ENCODE measurements at regions not wholly inside any gene's neighbourhood (a gene's known extent, or its start where the extent isn't known, plus 50 kb on each side); places are given as distances from the start of the nearest gene placed in this dataset.

DNA sequence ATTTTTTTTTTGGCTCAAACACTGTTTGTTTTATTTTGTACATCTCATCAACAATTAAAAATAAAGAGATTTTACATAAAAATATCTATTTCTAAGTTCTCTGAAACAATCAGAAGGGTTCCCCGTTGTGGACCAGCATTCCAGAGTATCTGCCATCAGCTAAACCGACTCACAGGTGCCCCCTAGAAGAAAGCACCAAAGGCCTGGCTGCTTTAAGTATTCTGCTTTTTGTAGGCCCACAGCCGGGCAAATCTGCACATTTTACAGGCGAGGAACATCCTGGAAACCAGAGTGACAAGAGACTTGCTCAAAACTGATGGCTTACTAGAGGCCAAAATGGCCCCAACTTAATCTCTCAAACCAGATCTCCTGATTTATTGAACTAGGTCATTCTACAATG lies 82.2 kb upstream of the SETBP1 start:
- Histone ChIP-seq H3K36me3 (ENCODE audit: control insufficient read depth in 2 of 2, insufficient read depth in 1 of 2, low read length in 2 of 2) (no peaks in the 10 kb centered on the region), H3K4me3 (ENCODE audit: low read depth, low read length) (no peak overlapping the region), H3K27ac (ENCODE audit: extremely low read depth, low read depth, low read length) (no peak overlapping the region), H3K4me1 (ENCODE audit: control insufficient read depth, insufficient read depth, low read length) (no peaks in the 10 kb centered on the region), H3K9me3 (ENCODE audit: control insufficient read depth, insufficient read depth, low read depth, low read length) (no peaks in the 10 kb centered on the region)
- ChIA-PET CTCF (interaction anchor here (0.6 to 1.0 kb wide), 5 partner anchors 29 to 884 kb away, joined by 3 read pairs; no protein-coding TSS in a partner anchor), POLR2A (no interaction called here)
- TF ChIP-seq SP2 (tag by site-specific recombination; IDR thresholded peaks at IDR 0.05) (no peak), ZNF423 (tag by site-specific recombination; IDR thresholded peaks at IDR 0.05) (no peak), SCRT1 (tag by site-specific recombination; IDR thresholded peaks at IDR 0.05; ENCODE audit: borderline replicate concordance) (no peak)

- POLR2A ChIA-PET: no interaction called here
- TF ChIP-seq ZIC2 (tag by site-specific recombination; IDR thresholded peaks at IDR 0.05) (peak; percentile 44), ZNF157 (tag by site-specific recombination; IDR thresholded peaks at IDR 0.05) (no peak)
Measured at GRCh38 chr18:44599412-44599811, 81.3 kb upstream of the SETBP1 start.

DNA sequence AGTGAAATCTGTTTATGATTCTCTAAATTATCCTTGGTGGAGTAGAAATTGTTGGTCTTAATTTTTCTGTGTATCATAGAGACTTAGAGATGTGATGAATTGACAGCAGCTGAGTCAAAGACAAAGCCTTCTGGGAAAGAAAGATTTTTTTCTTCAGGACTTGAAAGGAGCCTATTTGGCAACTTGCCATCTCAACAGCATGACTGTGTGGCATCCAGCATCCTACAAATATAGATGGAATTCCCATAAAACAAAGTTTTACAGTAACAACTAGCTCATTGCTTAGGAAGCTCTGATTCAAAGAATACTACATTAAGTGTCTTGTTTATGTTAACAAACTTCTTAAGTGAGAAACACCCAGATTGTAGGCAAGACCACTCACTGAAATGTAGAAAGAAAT lies 79.2 kb upstream of the SETBP1 start:
- CTCF ChIA-PET: interaction anchor here (0.6 to 3.3 kb wide), 2 partner anchors 22 to 117 kb away, joined by 3 to 8 read pairs; no protein-coding TSS in a partner anchor
- H3K4me1 ChIP-seq (ENCODE audit: control insufficient read depth, insufficient read depth, low read length): no peaks in the 10 kb centered on the region
- H3K27ac ChIP-seq (ENCODE audit: extremely low read depth, low read depth, low read length): no peak overlapping the region
- POLR2A ChIA-PET: no interaction called here
- H3K4me3 ChIP-seq (ENCODE audit: low read depth, low read length): no peak overlapping the region
- H3K9me3 ChIP-seq (ENCODE audit: control insufficient read depth, insufficient read depth, low read depth, low read length): no peaks in the 10 kb centered on the region
- no peaks in the 10 kb centered on the region for H3K36me3 ChIP-seq (ENCODE audit: control insufficient read depth in 2 of 2, insufficient read depth in 1 of 2, low read length in 2 of 2)
- TF ChIP-seq HOXA7 (CRISPR knock-in tag; IDR thresholded peaks at IDR 0.05; ENCODE audit: borderline replicate concordance): no peak
- TF ChIP-seq, protein P1, sequence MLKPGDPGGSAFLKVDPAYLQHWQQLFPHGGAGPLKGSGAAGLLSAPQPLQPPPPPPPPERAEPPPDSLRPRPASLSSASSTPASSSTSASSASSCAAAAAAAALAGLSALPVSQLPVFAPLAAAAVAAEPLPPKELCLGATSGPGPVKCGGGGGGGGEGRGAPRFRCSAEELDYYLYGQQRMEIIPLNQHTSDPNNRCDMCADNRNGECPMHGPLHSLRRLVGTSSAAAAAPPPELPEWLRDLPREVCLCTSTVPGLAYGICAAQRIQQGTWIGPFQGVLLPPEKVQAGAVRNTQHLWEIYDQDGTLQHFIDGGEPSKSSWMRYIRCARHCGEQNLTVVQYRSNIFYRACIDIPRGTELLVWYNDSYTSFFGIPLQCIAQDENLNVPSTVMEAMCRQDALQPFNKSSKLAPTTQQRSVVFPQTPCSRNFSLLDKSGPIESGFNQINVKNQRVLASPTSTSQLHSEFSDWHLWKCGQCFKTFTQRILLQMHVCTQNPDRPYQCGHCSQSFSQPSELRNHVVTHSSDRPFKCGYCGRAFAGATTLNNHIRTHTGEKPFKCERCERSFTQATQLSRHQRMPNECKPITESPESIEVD (tag by site-specific recombination; IDR thresholded peaks at IDR 0.05): peak; percentile 75

More at GRCh38 chr18:44599412-44599811, 81.3 kb upstream of the SETBP1 start:
- H3K27ac ChIP-seq (ENCODE audit: extremely low read depth, low read depth, low read length): no peak overlapping the region
- no peak overlapping the region for H3K4me3 ChIP-seq (ENCODE audit: low read depth, low read length)
- CTCF ChIA-PET: interaction anchor here (0.6 to 3.3 kb wide), 3 partner anchors 20 to 266 kb away, joined by 3 to 8 read pairs (median 3); no protein-coding TSS in a partner anchor
- H3K36me3 ChIP-seq (ENCODE audit: control insufficient read depth in 2 of 2, insufficient read depth in 1 of 2, low read length in 2 of 2): no peaks in the 10 kb centered on the region
- H3K9me3 ChIP-seq (ENCODE audit: control insufficient read depth, insufficient read depth, low read depth, low read length): no peaks in the 10 kb centered on the region
- no peaks in the 10 kb centered on the region for H3K4me1 ChIP-seq (ENCODE audit: control insufficient read depth, insufficient read depth, low read length)

- Histone ChIP-seq H3K9me3 (ENCODE audit: control insufficient read depth, insufficient read depth, low read depth, low read length) (no peaks in the 10 kb centered on the region), H3K27ac (ENCODE audit: extremely low read depth, low read depth, low read length) (no peak overlapping the region), H3K4me3 (ENCODE audit: low read depth, low read length) (no peak overlapping the region), H3K36me3 (ENCODE audit: control insufficient read depth in 2 of 2, insufficient read depth in 1 of 2, low read length in 2 of 2) (no peaks in the 10 kb centered on the region), H3K4me1 (ENCODE audit: control insufficient read depth, insufficient read depth, low read length) (no peaks in the 10 kb centered on the region)
- TF ChIP-seq ZNF596 (tag by site-specific recombination; IDR thresholded peaks at IDR 0.05) (no peak), ZNF146 (tag by site-specific recombination; IDR thresholded peaks at IDR 0.05) (no peak), ZNF521 (tag by site-specific recombination; IDR thresholded peaks at IDR 0.05) (no peak), FEZF1 (tag by site-specific recombination; IDR thresholded peaks at IDR 0.05) (no peak), KLF17 (tag by site-specific recombination; IDR thresholded peaks at IDR 0.05) (no peak), ZNF571 (tag by site-specific recombination; IDR thresholded peaks at IDR 0.05) (no peak), ZNF423 (tag by site-specific recombination; IDR thresholded peaks at IDR 0.05) (no peak)
- TF ChIP-seq, protein P2, sequence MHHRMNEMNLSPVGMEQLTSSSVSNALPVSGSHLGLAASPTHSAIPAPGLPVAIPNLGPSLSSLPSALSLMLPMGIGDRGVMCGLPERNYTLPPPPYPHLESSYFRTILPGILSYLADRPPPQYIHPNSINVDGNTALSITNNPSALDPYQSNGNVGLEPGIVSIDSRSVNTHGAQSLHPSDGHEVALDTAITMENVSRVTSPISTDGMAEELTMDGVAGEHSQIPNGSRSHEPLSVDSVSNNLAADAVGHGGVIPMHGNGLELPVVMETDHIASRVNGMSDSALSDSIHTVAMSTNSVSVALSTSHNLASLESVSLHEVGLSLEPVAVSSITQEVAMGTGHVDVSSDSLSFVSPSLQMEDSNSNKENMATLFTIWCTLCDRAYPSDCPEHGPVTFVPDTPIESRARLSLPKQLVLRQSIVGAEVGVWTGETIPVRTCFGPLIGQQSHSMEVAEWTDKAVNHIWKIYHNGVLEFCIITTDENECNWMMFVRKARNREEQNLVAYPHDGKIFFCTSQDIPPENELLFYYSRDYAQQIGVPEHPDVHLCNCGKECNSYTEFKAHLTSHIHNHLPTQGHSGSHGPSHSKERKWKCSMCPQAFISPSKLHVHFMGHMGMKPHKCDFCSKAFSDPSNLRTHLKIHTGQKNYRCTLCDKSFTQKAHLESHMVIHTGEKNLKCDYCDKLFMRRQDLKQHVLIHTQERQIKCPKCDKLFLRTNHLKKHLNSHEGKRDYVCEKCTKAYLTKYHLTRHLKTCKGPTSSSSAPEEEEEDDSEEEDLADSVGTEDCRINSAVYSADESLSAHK (tag by site-specific recombination; IDR thresholded peaks at IDR 0.05): no peak
- ChIA-PET POLR2A (no interaction called here), CTCF (interaction anchor here (0.6 to 3.3 kb wide), 4 partner anchors 23 to 980 kb away, joined by 3 to 8 read pairs (median 4); no protein-coding TSS in a partner anchor)
Measured at GRCh38 chr18:44602380-44602779, 78.3 kb upstream of the SETBP1 start.

Data from HEK293 (cell line).